Lower lobe of right lung (tissue), 2 donors: ENCODE measurements at regions not wholly inside any gene's neighbourhood (a gene's known extent, or its start where the extent isn't known, plus 50 kb on each side); places are given as distances from the start of the nearest gene placed in this dataset.

Experiments
- ATAC-seq, 2 donors: fragments of 200-7000 bp; cut with Tn5 transposase; one replicate each; pipeline ENCODE4 v1.9.1; 2020 to 2022; ENCODE audit warnings: mild to moderate bottlenecking in 2 of 2, moderate library complexity in 2 of 2
- DNase-seq: peaks from one replicate; pipeline ENCODE4 v3.0.0-alpha.2; 2020
- H3K27ac ChIP-seq: fragments of 200-600 bp; one replicate; pipeline ENCODE4 v1.8.0; 2022
- H3K27me3 ChIP-seq: fragments of 200-600 bp; one replicate; pipeline ENCODE4 v1.8.0; 2022; ENCODE audit warnings: low read depth
- H3K36me3 ChIP-seq: fragments of 200-600 bp; one replicate; pipeline ENCODE4 v1.8.0; 2022; ENCODE audit warnings: mild to moderate bottlenecking
- H3K4me1 ChIP-seq: fragments of 200-600 bp; one replicate; pipeline ENCODE4 v1.8.0; 2022
- H3K4me3 ChIP-seq: fragments of 200-600 bp; one replicate; pipeline ENCODE4 v1.8.0; 2022; ENCODE audit warnings: mild to moderate bottlenecking
- H3K9me3 ChIP-seq: fragments of 200-600 bp; one replicate; pipeline ENCODE4 v1.8.0; 2022
- CTCF ChIP-seq: fragments of 200-600 bp; IDR thresholded peaks from one replicate; pipeline ENCODE4 v1.8.0; 2022; ENCODE audit warnings: antibody characterized with exemption, mild to moderate bottlenecking
- intact Hi-C: fragments of 100-400 bp; cut with DNase I; formaldehyde crosslinking; loops from one replicate; pipeline ENCODE4 v1.11.0; 2022
- donor health status: DM: no; HTN: yes; CAD: no; lungs with severe emphysema.

DNA sequence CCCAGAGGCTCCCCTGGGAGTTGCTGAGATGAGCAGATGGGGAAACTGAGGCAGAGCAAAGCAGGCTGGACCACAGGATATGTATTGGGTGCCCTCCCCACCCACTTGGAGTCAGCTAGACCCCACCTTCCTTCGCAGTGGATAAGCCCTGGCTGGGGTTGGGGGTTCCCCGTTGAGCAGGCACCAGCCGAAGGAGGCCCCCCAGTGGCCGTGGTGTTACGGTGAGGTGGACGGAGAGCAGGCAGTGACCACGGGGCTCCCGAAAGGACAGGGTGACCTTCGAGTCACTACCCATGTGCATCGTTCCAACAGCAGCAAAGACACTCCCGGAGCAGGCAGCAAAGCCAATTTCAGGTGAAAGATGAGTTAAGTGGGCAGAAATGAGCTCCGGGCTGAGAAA, 62.4 kb upstream of the ADGRE5 start:
- Histone ChIP-seq H3K9me3 (no peaks in the 10 kb centered on the region), H3K4me1 (no peaks in the 10 kb centered on the region), H3K27me3 (no peaks in the 10 kb centered on the region), H3K27ac (no peak overlapping the region), H3K4me3 (no peak overlapping the region), H3K36me3 (no peaks in the 10 kb centered on the region)
- intact Hi-C loops: no loop called here
- no peak for TF ChIP-seq CTCF
- ATAC-seq (peak in 1 of 2 donors; percentile 27), DNase-seq (peak; percentile 50)

GRCh38 chr19:14317157-14317556, 64.1 kb upstream of the ADGRE5 start:
- H3K36me3 ChIP-seq: no peaks in the 10 kb centered on the region
- H3K4me3 ChIP-seq: no peak overlapping the region
- ATAC-seq: no peak
- TF ChIP-seq CTCF: no peak
- intact Hi-C loops: no loop called here
- no peak for DNase-seq
- H3K27ac ChIP-seq: no peak overlapping the region
- no peaks in the 10 kb centered on the region for H3K27me3 ChIP-seq
- H3K4me1 ChIP-seq: no peaks in the 10 kb centered on the region
- H3K9me3 ChIP-seq: no peaks in the 10 kb centered on the region

DNA sequence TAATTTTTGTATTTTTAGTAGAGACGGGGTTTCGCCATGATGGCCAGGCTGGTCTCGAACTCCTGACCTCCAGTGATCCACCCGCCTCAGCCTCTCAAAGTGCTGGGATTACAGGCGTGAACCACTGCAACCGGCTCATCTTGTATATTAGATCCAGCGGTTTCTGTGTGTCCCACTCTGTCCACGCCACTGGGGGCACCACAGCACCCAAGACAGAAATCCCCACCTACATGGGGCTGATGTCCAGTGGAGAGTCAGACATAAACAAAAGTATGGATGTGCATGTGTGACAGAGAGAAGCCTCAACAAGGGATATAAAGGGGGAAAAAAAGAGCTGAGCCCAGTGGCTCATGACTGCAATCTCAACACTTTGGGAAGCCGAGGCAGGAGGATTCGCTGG, 65.8 kb upstream of the ADGRE5 start:
- no peak overlapping the region for H3K27ac ChIP-seq
- H3K36me3 ChIP-seq: no peaks in the 10 kb centered on the region
- H3K4me3 ChIP-seq: no peak overlapping the region
- H3K9me3 ChIP-seq: no peaks in the 10 kb centered on the region
- ATAC-seq: no peak
- no peak for TF ChIP-seq CTCF
- H3K4me1 ChIP-seq: no peaks in the 10 kb centered on the region
- DNase-seq: no peak
- intact Hi-C loops: no loop called here
- H3K27me3 ChIP-seq: no peaks in the 10 kb centered on the region

DNA sequence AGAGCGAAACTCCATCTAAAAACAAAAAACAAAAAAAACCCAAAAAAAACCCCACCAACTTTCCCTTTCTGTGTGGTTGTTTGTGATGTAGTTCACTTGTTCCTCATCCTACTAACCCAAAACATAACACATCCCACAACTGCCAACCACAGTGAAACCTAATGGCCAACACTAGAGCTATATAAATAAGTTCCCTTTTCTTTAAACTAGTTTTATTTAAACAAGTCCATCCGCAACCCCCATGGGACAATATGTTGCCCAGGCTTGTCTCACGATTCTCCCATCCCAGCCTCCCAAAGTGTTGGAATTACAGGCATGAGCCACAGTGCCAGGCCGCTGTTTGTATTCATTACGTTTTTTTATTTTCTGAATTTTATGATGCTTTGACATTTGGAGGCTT, 71.2 kb upstream of the ADGRE5 start:
- no peak overlapping the region for H3K27ac ChIP-seq
- ATAC-seq: no peak
- TF ChIP-seq CTCF: no peak

GRCh38 chr19:14305706-14306105, 75.5 kb upstream of the ADGRE5 start:
- DNase-seq (no peak), ATAC-seq (no peak)
- H3K9me3 ChIP-seq: no peaks in the 10 kb centered on the region
- no peak overlapping the region for H3K27ac ChIP-seq
- no peaks in the 10 kb centered on the region for H3K27me3 ChIP-seq
- H3K36me3 ChIP-seq: no peaks in the 10 kb centered on the region
- no peak overlapping the region for H3K4me3 ChIP-seq
- no peaks in the 10 kb centered on the region for H3K4me1 ChIP-seq
- intact Hi-C loops: no loop called here
- TF ChIP-seq CTCF: no peak

More for the DNA sequence above, 71.2 kb upstream of the ADGRE5 start:
- no peak overlapping the region for H3K4me3 ChIP-seq
- DNase-seq: no peak
- no peaks in the 10 kb centered on the region for H3K27me3 ChIP-seq
- H3K36me3 ChIP-seq: no peaks in the 10 kb centered on the region
- H3K4me1 ChIP-seq: no peaks in the 10 kb centered on the region
- H3K9me3 ChIP-seq: no peaks in the 10 kb centered on the region
- intact Hi-C loops: no loop called here

- H3K27ac ChIP-seq: no peak overlapping the region
- no peaks in the 10 kb centered on the region for H3K9me3 ChIP-seq
- ATAC-seq (no peak), DNase-seq (no peak)
- H3K27me3 ChIP-seq: no peaks in the 10 kb centered on the region
- no peaks in the 10 kb centered on the region for H3K36me3 ChIP-seq
- no peaks in the 10 kb centered on the region for H3K4me1 ChIP-seq
- TF ChIP-seq CTCF: no peak
- H3K4me3 ChIP-seq: no peak overlapping the region
- intact Hi-C loops: no loop called here
Measured at GRCh38 chr19:14301150-14301549, 80.1 kb upstream of the ADGRE5 start.
